HEK293 (cell line): ENCODE measurements at regions not wholly inside any gene's neighbourhood (a gene's known extent, or its start where the extent isn't known, plus 50 kb on each side); places are given as distances from the start of the nearest gene placed in this dataset.

Experiments
- CTCF ChIA-PET: fragments of 350-600 bp; formaldehyde crosslinking; extraction: SDS; loops from one replicate; lab custom pipeline; 2021; ENCODE audit warnings: antibody characterized with exemption; lab: Yijun Ruan, JAX
- POLR2A ChIA-PET: fragments of 300-600 bp; formaldehyde crosslinking; extraction: SDS; loops from one replicate; lab custom pipeline; 2020; ENCODE audit warnings: antibody characterized with exemption, inconsistent platforms; lab: Yijun Ruan, JAX
- H3K27ac ChIP-seq: fragments of 200-500 bp; sonication (Bioruptor generic); 2 replicates; pipeline ENCODE4 v1.5.1; 2014; ENCODE audit warnings: low read depth, low read length, control low read depth, inconsistent platforms; ENCODE audit errors: extremely low read depth
- H3K36me3 ChIP-seq, 2 experiments: fragments of 200-500 bp in 1 of 2; sonication (Bioruptor generic) in 1 of 2; 1 replicate in 1 of 2; 2 replicates in 1 of 2; pipeline ENCODE4 v1.5.1; 2014 to 2017; ENCODE audit warnings: inconsistent platforms in 2 of 2, low read length in 2 of 2; ENCODE audit not compliant: control insufficient read depth in 2 of 2, insufficient read depth in 1 of 2
- H3K4me1 ChIP-seq: fragments of 200-500 bp; sonication (Bioruptor generic); 2 replicates; pipeline ENCODE4 v1.5.1; 2014; ENCODE audit warnings: mild to moderate bottlenecking, low read length, inconsistent platforms; ENCODE audit not compliant: control insufficient read depth, insufficient read depth
- H3K4me3 ChIP-seq: 2 replicates; pipeline ENCODE4 v1.5.1; 2011; ENCODE audit warnings: low read depth, mild to moderate bottlenecking, control low read depth, low read length, moderate library complexity
- H3K9me3 ChIP-seq: fragments of 200-500 bp; sonication (Bioruptor generic); 2 replicates; pipeline ENCODE4 v1.5.1; 2014; ENCODE audit warnings: low read depth, low read length, inconsistent platforms; ENCODE audit not compliant: control insufficient read depth, insufficient read depth
- BCL6B ChIP-seq: fragments of 450-650 bp; formaldehyde crosslinking; IDR thresholded peaks from 2 replicates; pipeline ENCODE4 v1.5.1; 2017; ENCODE audit warnings: missing biosample characterization, missing genetic modification characterization
- PBX3 ChIP-seq: sonication (generic); formaldehyde crosslinking; IDR thresholded peaks from 2 replicates; pipeline ENCODE4 v1.8.1; 2022; ENCODE audit warnings: mild to moderate bottlenecking, moderate library complexity, missing genetic modification reagents
- PRDM6 ChIP-seq: fragments of 450-650 bp; formaldehyde crosslinking; IDR thresholded peaks from 2 replicates; pipeline ENCODE4 v1.5.1; 2017; ENCODE audit warnings: missing biosample characterization, missing genetic modification characterization
- REST ChIP-seq: fragments of 450-650 bp; formaldehyde crosslinking; IDR thresholded peaks from 2 replicates; pipeline ENCODE4 v1.5.1; 2016; ENCODE audit warnings: missing biosample characterization, missing genetic modification characterization
- ZBTB8A ChIP-seq: fragments of 450-650 bp; formaldehyde crosslinking; IDR thresholded peaks from 2 replicates; pipeline ENCODE4 v1.5.1; 2016; ENCODE audit warnings: missing biosample characterization, missing genetic modification characterization
- ZNF10 ChIP-seq: fragments of 450-650 bp; formaldehyde crosslinking; IDR thresholded peaks from 2 replicates; pipeline ENCODE4 v1.5.1; 2017; ENCODE audit warnings: missing biosample characterization, missing genetic modification characterization
- ZNF18 ChIP-seq: fragments of 450-650 bp; formaldehyde crosslinking; IDR thresholded peaks from 2 replicates; pipeline ENCODE4 v1.5.1; 2016; ENCODE audit warnings: missing biosample characterization, missing genetic modification characterization
- ZNF280D ChIP-seq: fragments of 450-650 bp; formaldehyde crosslinking; IDR thresholded peaks from 2 replicates; pipeline ENCODE4 v1.5.1; 2016; ENCODE audit warnings: missing biosample characterization, missing genetic modification characterization
- ZNF530 ChIP-seq: fragments of 450-650 bp; formaldehyde crosslinking; IDR thresholded peaks from 2 replicates; pipeline ENCODE4 v1.5.1; 2016; ENCODE audit warnings: low read depth, missing biosample characterization, missing genetic modification characterization
- ZNF600 ChIP-seq: fragments of 450-650 bp; formaldehyde crosslinking; IDR thresholded peaks from 2 replicates; pipeline ENCODE4 v1.5.1; 2016; ENCODE audit warnings: missing biosample characterization, missing genetic modification characterization
- ZNF626 ChIP-seq: fragments of 450-650 bp; sonication (Bioruptor Pico); formaldehyde crosslinking; IDR thresholded peaks from 2 replicates; pipeline ENCODE4 v1.5.1; 2018; ENCODE audit warnings: missing biosample characterization, missing genetic modification characterization, inconsistent platforms
- ZNF768 ChIP-seq: fragments of 450-650 bp; formaldehyde crosslinking; IDR thresholded peaks from 2 replicates; pipeline ENCODE4 v1.5.1; 2018; ENCODE audit warnings: missing biosample characterization, mild to moderate bottlenecking, missing genetic modification characterization
- ZNF837 ChIP-seq: fragments of 450-650 bp; formaldehyde crosslinking; IDR thresholded peaks from 2 replicates; pipeline ENCODE4 v1.5.1; 2016; ENCODE audit warnings: missing biosample characterization, missing genetic modification characterization

GRCh38 chr18:67845035-67845434, 328.5 kb upstream of the DSEL start:
- H3K4me1 ChIP-seq, result no peaks in the 10 kb centered on the region
- no peak for TF ChIP-seq BCL6B (tag by site-specific recombination)
- TF ChIP-seq ZNF280D (tag by site-specific recombination), result no peak
- TF ChIP-seq ZNF10 (tag by site-specific recombination), result no peak
- TF ChIP-seq ZNF600 (tag by site-specific recombination), result no peak
- no peak for TF ChIP-seq ZBTB8A (tag by site-specific recombination)
- TF ChIP-seq REST (tag by site-specific recombination), result no peak
- no peak for TF ChIP-seq ZNF768
- TF ChIP-seq ZNF18 (tag by site-specific recombination), result no peak
- no peak for TF ChIP-seq ZNF837
- no peak for TF ChIP-seq PRDM6 (tag by site-specific recombination)
- no peak for TF ChIP-seq ZNF626
- TF ChIP-seq PBX3 (CRISPR knock-in tag), result no peak
- TF ChIP-seq ZNF530 (tag by site-specific recombination), result no peak
- no peaks in the 10 kb centered on the region for H3K9me3 ChIP-seq
- H3K27ac ChIP-seq, result no peak overlapping the region
- ChIA-PET CTCF (no interaction called here), POLR2A (no interaction called here)
- H3K36me3 ChIP-seq, result no peaks in the 10 kb centered on the region
- no peak overlapping the region for H3K4me3 ChIP-seq
